Mucosa of rectum (tissue), 2 donors: ENCODE measurements at regions not wholly inside any gene's neighbourhood (a gene's known extent, or its start where the extent isn't known, plus 50 kb on each side); places are given as distances from the start of the nearest gene placed in this dataset.

Experiments used
- H3K27ac ChIP-seq, 2 donors: one replicate each; pipeline ENCODE4 v1.7.0; 2013; ENCODE audit warnings: inconsistent platforms in 2 of 2, low read depth in 2 of 2, low read length in 2 of 2
- H3K27me3 ChIP-seq, 2 donors: one replicate each; pipeline ENCODE4 v1.7.0; 2013; ENCODE audit warnings: low read length in 2 of 2; ENCODE audit not compliant: control insufficient read depth in 2 of 2, insufficient read depth in 2 of 2
- H3K36me3 ChIP-seq, 2 donors: one replicate each; pipeline ENCODE4 v1.7.0; 2013; ENCODE audit warnings: low read length in 2 of 2; ENCODE audit not compliant: control insufficient read depth in 2 of 2, insufficient read depth in 2 of 2
- H3K4me1 ChIP-seq, 2 donors: one replicate each; pipeline ENCODE4 v1.7.0; 2013; ENCODE audit warnings: low read length in 2 of 2, mild to moderate bottlenecking in 1 of 2; ENCODE audit not compliant: control insufficient read depth in 2 of 2, insufficient read depth in 2 of 2
- H3K4me3 ChIP-seq, 2 donors: one replicate each; pipeline ENCODE4 v1.7.0; 2013; ENCODE audit warnings: low read length in 2 of 2
- H3K9ac ChIP-seq, 2 donors: one replicate each; pipeline ENCODE4 v1.7.0; 2013; ENCODE audit warnings: low read length in 2 of 2, low read depth in 1 of 2, mild to moderate bottlenecking in 1 of 2
- H3K9me3 ChIP-seq, 2 donors: one replicate each; pipeline ENCODE4 v1.7.0; 2013; ENCODE audit warnings: low read length in 2 of 2; ENCODE audit not compliant: control insufficient read depth in 2 of 2
- donor health status: healthy.
- donor health status: Normal muscosa, but diverticular disease.

DNA sequence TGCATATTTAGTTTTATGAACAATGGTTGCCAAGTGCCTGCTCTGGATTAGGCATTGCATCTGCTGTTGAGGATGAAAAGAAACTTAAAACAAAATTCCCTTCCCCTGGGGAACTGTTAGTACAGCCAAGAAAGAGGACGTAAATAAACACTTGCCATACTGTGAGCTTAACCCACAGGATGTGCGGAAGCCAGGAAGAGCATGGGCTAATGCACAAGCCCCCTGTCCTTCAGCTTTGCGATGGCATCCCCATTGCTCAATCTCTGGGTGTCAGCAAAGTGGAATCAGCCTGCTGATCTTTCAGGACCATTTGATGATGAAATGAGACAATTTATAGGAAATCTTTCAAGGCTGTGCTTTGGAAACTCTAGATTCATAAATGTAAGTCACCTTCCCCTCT lies 399.9 kb upstream of the IGFBP3 start:
- Histone ChIP-seq H3K27ac (no peak overlapping the region), H3K9ac (no peak overlapping the region), H3K4me1 (no peaks in the 10 kb centered on the region), H3K4me3 (no peak overlapping the region), H3K9me3 (no peaks in the 10 kb centered on the region), H3K27me3 (no peaks in the 10 kb centered on the region), H3K36me3 (no peaks in the 10 kb centered on the region)

DNA sequence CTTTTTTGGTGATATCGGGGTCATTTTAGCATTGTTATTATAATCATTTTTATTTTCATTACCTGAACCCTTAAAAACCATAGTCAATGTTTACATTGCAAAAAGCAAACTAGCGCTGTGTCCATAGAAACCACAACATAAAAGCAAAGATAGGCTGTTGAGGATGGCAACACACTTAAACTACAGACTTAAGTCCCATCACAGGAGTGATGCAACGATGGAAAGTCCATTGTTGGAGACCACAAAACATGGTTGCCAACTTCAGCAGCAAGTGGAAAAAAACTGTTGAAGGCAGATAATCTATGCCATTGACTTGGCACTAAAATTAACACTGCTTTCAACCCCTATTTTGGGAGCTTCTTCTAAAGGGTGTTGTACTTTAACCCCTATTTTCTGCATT lies 398.8 kb upstream of the IGFBP3 start:
- no peaks in the 10 kb centered on the region for H3K9me3 ChIP-seq
- H3K27ac ChIP-seq, result no peak overlapping the region
- H3K9ac ChIP-seq, result no peak overlapping the region
- no peaks in the 10 kb centered on the region for H3K36me3 ChIP-seq
- no peaks in the 10 kb centered on the region for H3K27me3 ChIP-seq
- H3K4me3 ChIP-seq, result no peak overlapping the region
- H3K4me1 ChIP-seq, result no peaks in the 10 kb centered on the region

DNA sequence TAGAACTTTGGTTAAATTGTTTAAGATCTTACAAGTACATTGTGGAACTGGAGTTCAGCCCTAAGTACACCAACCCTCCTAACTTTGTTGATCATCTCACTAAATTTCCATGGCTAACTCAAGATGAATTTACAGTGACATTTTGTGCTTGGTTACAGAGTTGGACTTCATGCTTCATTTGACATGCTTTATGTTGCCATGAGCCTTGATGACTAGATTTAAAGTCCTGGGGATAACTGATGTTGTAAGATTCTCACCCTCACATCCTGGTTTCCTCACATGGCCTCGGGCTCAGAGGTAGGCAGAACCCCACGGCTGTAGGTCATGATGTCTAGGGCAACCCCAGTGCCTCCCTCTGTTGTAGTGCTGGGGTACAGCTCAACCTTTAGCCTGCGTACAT lies 397.2 kb upstream of the IGFBP3 start:
- H3K9me3 ChIP-seq, result no peaks in the 10 kb centered on the region
- H3K4me1 ChIP-seq, result no peaks in the 10 kb centered on the region
- H3K4me3 ChIP-seq, result no peak overlapping the region
- no peaks in the 10 kb centered on the region for H3K27me3 ChIP-seq
- no peak overlapping the region for H3K27ac ChIP-seq
- H3K9ac ChIP-seq, result no peak overlapping the region
- no peaks in the 10 kb centered on the region for H3K36me3 ChIP-seq

DNA sequence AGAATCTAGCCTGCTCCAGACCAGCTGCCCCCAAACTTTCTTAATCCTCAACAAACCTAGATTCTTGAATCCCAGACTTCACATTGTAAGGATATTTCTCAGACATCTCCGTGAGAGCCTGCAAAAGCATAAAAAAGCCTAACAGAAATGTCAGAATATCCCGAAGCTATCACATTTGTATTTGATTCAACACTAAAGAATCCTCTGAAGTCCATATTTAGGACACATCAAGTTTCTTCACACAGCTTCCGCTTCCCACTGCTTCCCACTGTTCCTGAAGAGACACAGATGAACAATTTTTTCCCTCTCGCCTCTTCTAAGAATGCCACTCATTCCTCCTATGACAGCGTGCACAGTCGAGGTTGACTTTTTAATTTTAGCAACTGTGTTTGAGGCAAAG lies 396.2 kb upstream of the IGFBP3 start:
- H3K9ac ChIP-seq, result no peak overlapping the region
- H3K36me3 ChIP-seq, result no peaks in the 10 kb centered on the region
- H3K4me1 ChIP-seq, result no peaks in the 10 kb centered on the region
- no peaks in the 10 kb centered on the region for H3K27me3 ChIP-seq
- H3K4me3 ChIP-seq, result no peak overlapping the region
- no peak overlapping the region for H3K27ac ChIP-seq
- H3K9me3 ChIP-seq, result no peaks in the 10 kb centered on the region

DNA sequence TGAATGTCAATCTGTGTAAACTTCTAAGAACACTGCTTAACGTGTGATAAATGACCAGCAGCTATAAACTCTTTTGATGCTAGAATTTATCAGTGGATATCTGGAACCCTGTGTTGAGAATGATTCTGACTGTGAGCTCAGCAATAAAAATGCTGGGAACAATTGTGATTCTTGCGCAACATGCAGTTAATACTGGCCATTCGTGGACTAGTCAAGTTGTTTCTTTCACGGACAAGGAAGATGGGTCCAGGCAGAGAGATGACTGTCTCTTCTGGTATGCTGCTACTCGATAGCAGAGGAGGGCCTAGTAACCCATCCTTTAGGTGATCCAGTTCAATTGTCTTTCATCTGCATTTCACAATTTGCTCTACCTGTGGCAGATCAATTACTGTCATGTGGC lies 394.8 kb upstream of the IGFBP3 start:
- Histone ChIP-seq H3K27me3 (no peaks in the 10 kb centered on the region), H3K27ac (no peak overlapping the region), H3K9ac (no peak overlapping the region), H3K36me3 (no peaks in the 10 kb centered on the region), H3K4me1 (no peaks in the 10 kb centered on the region), H3K9me3 (no peaks in the 10 kb centered on the region), H3K4me3 (no peak overlapping the region)

DNA sequence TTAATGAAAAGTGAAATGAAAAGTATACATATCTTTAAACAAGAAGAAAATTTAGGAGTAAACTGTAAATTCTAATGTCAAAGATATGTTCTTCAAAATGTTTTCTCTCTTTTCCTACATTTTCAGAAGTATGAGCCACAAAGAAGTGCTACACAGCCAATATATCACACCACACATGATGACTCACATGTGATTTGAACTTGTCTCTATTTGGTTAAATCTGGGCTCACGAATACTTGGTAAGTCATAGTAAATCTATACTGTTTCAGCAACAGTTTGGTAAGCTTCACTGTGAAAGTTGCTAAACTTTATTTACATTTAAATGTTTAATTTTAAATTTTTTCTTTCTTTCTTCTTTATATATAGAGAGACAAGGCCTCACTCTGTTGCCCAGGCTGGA lies 380.6 kb upstream of the IGFBP3 start:
- Histone ChIP-seq H3K9ac (no peak overlapping the region), H3K4me3 (no peak overlapping the region), H3K27ac (no peak overlapping the region), H3K36me3 (no peaks in the 10 kb centered on the region), H3K27me3 (no peaks in the 10 kb centered on the region), H3K9me3 (no peaks in the 10 kb centered on the region), H3K4me1 (no peaks in the 10 kb centered on the region)

DNA sequence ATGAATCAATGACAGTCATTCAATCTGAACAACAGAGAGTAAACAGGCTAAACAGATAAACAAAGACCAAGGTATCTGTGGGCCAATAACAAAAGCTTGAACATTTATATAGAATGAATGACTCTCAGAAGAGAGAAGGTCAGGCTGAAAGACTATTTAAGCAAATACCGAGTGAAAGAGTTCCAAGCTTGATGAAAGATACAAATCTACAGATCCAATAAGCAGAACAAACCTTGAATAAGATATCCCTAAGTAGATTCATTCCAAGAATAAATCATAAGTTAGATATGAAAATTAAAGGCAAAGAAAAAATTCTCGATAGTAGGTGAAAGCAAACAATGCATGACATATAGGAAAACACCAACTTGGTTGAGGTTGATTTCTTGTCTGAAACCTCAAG lies 376.4 kb upstream of the IGFBP3 start:
- Histone ChIP-seq H3K4me3 (no peak overlapping the region), H3K27me3 (no peaks in the 10 kb centered on the region), H3K4me1 (no peaks in the 10 kb centered on the region), H3K9me3 (peaks cover 0 to 2% of the 10 kb centered on the region in 2 donors), H3K9ac (no peak overlapping the region), H3K27ac (no peak overlapping the region), H3K36me3 (no peaks in the 10 kb centered on the region)

DNA sequence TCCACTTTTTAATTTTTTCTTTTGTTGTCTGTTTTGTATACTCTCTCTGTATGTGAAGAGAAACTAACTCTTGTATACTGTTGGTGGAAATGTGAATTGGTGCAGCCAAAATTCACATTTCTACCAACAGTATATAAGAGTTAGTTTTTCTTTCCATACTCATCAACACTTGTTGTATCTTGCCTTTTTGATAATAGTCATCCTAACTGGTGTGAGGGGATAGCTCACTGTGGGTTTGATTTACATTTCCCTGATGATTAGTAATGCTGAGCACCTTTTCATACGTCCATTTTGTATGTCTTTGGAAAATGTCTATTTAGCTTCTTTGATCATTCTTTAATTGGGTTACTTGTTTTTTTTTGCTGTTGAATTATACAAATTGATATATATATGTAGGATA lies 375.5 kb upstream of the IGFBP3 start:
- no peak overlapping the region for H3K9ac ChIP-seq
- no peaks in the 10 kb centered on the region for H3K36me3 ChIP-seq
- H3K9me3 ChIP-seq, result peaks cover 0 to 2% of the 10 kb centered on the region in 2 donors
- H3K27ac ChIP-seq, result no peak overlapping the region
- no peaks in the 10 kb centered on the region for H3K4me1 ChIP-seq
- H3K4me3 ChIP-seq, result no peak overlapping the region
- H3K27me3 ChIP-seq, result no peaks in the 10 kb centered on the region

DNA sequence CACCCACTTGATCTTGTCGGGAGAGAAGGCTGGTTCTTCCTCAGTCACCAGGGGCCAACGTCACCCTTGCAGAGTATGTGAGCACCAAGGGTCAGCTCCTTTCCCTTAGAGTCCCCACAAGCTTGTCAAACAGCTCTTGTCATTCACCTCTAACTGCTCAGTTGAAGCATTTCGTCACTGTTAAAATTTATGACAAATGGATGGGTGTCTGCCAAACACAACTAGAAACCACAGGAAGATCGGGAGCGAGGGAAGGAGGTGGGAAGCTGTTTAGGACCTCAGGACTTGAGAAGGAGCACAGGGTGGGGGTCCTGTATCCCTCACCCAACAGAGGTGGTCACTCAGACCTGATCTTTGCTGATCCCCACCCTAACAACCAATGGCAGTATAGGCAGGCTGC lies 373.3 kb upstream of the IGFBP3 start:
- no peak overlapping the region for H3K4me3 ChIP-seq
- peaks cover 0 to 2% of the 10 kb centered on the region in 2 donors for H3K9me3 ChIP-seq
- H3K27me3 ChIP-seq, result no peaks in the 10 kb centered on the region
- H3K36me3 ChIP-seq, result no peaks in the 10 kb centered on the region
- no peaks in the 10 kb centered on the region for H3K4me1 ChIP-seq
- no peak overlapping the region for H3K27ac ChIP-seq
- H3K9ac ChIP-seq, result no peak overlapping the region

DNA sequence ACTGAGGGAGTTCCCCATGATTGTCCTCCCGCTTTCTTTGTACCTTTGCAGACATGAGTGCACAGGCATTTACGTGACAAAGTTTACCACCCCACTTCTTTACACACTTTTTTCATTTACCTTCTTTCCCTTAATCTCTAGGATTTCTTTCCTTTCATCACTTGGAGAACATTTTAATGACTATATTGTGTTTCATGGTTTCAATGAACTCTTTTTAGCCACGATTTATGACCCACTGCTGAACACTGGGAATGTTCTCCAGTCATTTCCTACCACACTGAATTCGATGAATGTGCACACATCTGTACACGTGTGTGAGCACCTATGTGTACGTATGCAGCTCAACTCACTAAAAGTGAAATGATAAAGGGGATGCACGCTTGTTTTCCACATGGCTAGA lies 371.7 kb upstream of the IGFBP3 start:
- Histone ChIP-seq H3K27ac (no peak overlapping the region), H3K36me3 (no peaks in the 10 kb centered on the region), H3K9ac (no peak overlapping the region), H3K4me3 (no peak overlapping the region), H3K27me3 (no peaks in the 10 kb centered on the region), H3K9me3 (peaks cover 0 to 2% of the 10 kb centered on the region in 2 donors), H3K4me1 (no peaks in the 10 kb centered on the region)

DNA sequence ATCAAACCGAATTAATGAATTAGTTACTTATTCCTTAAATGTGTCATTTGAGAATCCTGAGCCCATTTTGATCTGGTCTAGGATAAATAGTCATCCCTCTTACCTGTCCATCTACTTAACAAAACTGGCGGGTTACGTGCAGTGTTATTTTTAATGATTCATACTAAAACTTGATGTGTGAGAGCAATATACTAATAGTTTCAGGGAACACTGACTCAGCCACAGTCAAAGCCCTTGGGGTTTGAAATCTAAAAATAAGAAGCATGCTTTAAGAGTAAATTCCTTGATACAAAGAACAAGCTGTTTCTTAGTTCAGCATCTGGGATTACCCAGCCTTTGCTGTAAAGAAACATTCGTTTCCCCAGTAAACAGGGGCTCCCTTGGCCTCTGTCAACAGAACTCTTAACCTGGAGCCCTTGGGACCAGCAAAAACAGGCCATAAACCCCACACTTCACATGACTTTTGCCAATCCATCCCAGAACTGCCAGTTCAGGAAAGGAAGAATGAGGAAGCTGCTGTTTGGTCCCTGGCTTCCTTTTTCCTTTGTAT lies 370.6 kb upstream of the IGFBP3 start:
- Histone ChIP-seq H3K36me3 (no peaks in the 10 kb centered on the region), H3K4me3 (no peak overlapping the region), H3K9me3 (peaks cover 0 to 2% of the 10 kb centered on the region in 2 donors), H3K9ac (no peak overlapping the region), H3K4me1 (no peaks in the 10 kb centered on the region), H3K27me3 (no peaks in the 10 kb centered on the region), H3K27ac (no peak overlapping the region)
